K562 (cell line): ENCODE measurements at regions not wholly inside any gene's neighbourhood (a gene's known extent, or its start where the extent isn't known, plus 50 kb on each side); places are given as distances from the start of the nearest gene placed in this dataset.
A peak's percentile ranks its signal among the peaks of the same experiment; 100 is the strongest.

ENCODE experiments used
- CEBPG ChIP-seq, 3 experiments: fragments of 200-800 bp in 1 of 3; sonication (Bioruptor generic) in 1 of 3; sonication (generic) in 1 of 3; formaldehyde crosslinking in 1 of 3; IDR thresholded peaks in 2 of 3; conservative IDR thresholded peaks in 1 of 3; 2 replicates each; pipeline versions ENCODE4 v1.6.1 to v1.8.0; 2016 to 2022; ENCODE audit warnings: missing compliant biosample characterization in 2 of 3, missing genetic modification characterization in 2 of 3, mild to moderate bottlenecking in 1 of 3, missing genetic modification reagents in 1 of 3
- HNRNPK ChIP-seq: fragments of 200-400 bp; formaldehyde crosslinking; IDR thresholded peaks from one replicate; pipeline ENCODE4 v1.6.1; 2018; ENCODE audit warnings: mild to moderate bottlenecking, low read depth, low read length; ENCODE audit not compliant: poor library complexity, severe bottlenecking
- MTA1 ChIP-seq: fragments of 450-650 bp; IDR thresholded peaks from 2 replicates; pipeline ENCODE4 v1.6.1; 2017; ENCODE audit warnings: borderline replicate concordance
- NFIC ChIP-seq: fragments of 450-650 bp; IDR thresholded peaks from 2 replicates; pipeline ENCODE4 v1.6.1; 2017; ENCODE audit warnings: mild to moderate bottlenecking, inconsistent platforms
- PHF20 ChIP-seq: fragments of 450-650 bp; IDR thresholded peaks from 2 replicates; pipeline ENCODE4 v1.6.1; 2018; ENCODE audit not compliant: partially characterized antibody
- SMARCA5 ChIP-seq: fragments of 450-650 bp; IDR thresholded peaks from 2 replicates; pipeline ENCODE4 v1.6.1; 2016
- STAT5B ChIP-seq: fragments of 250-450 bp; sonication (Bioruptor Pico); IDR thresholded peaks from 2 replicates; pipeline ENCODE4 v1.8.0; 2021; ENCODE audit warnings: mild to moderate bottlenecking, inconsistent platforms
- THRAP3 ChIP-seq: fragments of 450-650 bp; IDR thresholded peaks from 2 replicates; pipeline ENCODE4 v1.6.1; 2016; ENCODE audit warnings: mild to moderate bottlenecking, inconsistent platforms, borderline replicate concordance
- TF ChIP-seq, protein P1 (sequence below), 2 experiments: fragments of 150-350 bp in 1 of 2; IDR thresholded peaks; 2 replicates each; pipeline ENCODE4 v1.6.1; 2012 to 2016; ENCODE audit warnings: low read depth in 2 of 2, low read length in 2 of 2, mild to moderate bottlenecking in 1 of 2, moderate library complexity in 1 of 2
- TF ChIP-seq, protein P2 (sequence below): sonication (generic); IDR thresholded peaks from 2 replicates; pipeline ENCODE4 v1.6.1; 2016
- TF ChIP-seq, protein P3 (sequence below), 3 experiments: fragments of 200-800 bp in 1 of 3; fragments of 250-450 bp in 1 of 3; fragments of 450-650 bp in 1 of 3; sonication (Bioruptor Pico) in 1 of 3; sonication (Bioruptor generic) in 1 of 3; formaldehyde crosslinking in 1 of 3; IDR thresholded peaks; 2 replicates each; pipeline versions ENCODE4 v1.6.1 to v1.8.0; 2016 to 2022; ENCODE audit warnings: mild to moderate bottlenecking in 2 of 3, missing genetic modification characterization in 2 of 3, missing compliant biosample characterization in 1 of 3, moderate library complexity in 1 of 3
- TF ChIP-seq, protein P4 (sequence below): sonication (generic); formaldehyde crosslinking; IDR thresholded peaks from 2 replicates; pipeline ENCODE4 v1.9.0; 2022; ENCODE audit warnings: mild to moderate bottlenecking, missing genetic modification reagents
- TF ChIP-seq, protein P5 (sequence below): sonication (generic); formaldehyde crosslinking; IDR thresholded peaks from 2 replicates; pipeline ENCODE4 v1.8.1; 2023; ENCODE audit warnings: missing genetic modification reagents, mild to moderate bottlenecking, borderline replicate concordance

DNA sequence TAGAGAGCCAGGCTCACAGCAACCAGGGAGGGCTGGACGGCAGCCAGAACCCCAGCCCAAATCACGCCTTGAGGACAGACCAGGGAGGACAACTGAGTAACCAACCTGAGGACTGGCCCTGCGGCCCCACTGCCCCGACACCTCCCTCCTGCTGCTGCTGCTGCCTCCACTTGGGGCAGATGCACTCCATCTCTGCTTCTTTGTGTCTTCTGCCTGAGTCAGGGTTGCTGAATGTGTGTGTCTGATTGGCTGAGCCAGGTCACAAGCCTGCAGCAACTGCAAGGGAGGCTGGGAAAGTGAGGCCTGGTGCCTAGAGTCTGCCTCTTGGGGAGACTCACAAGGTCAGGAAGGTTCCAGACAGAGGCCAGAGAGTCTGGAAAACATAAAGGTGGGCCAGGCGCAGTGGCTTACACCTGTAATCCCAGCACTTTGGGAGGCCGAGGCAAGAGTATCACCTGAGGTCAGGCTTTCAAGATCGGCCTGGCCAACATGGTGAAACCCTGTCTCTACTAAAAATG, 83.4 kb downstream of the ZFP36L2 start (continued):
- TF ChIP-seq NFIC (peak; percentile 47), HNRNPK (no peak), SMARCA5 (no peak), PHF20 (peak; percentile 60), STAT5B (no peak), MTA1 (no peak), CEBPG (CRISPR knock-in tag; IDR thresholded peaks at IDR 0.05) (no peak), CEBPG (tag; conservative IDR thresholded peaks at IDR 0.05 in 1 of 2, IDR thresholded peaks at IDR 0.05 in 1 of 2) (no peak), THRAP3 (no peak)
- TF ChIP-seq, protein P1, sequence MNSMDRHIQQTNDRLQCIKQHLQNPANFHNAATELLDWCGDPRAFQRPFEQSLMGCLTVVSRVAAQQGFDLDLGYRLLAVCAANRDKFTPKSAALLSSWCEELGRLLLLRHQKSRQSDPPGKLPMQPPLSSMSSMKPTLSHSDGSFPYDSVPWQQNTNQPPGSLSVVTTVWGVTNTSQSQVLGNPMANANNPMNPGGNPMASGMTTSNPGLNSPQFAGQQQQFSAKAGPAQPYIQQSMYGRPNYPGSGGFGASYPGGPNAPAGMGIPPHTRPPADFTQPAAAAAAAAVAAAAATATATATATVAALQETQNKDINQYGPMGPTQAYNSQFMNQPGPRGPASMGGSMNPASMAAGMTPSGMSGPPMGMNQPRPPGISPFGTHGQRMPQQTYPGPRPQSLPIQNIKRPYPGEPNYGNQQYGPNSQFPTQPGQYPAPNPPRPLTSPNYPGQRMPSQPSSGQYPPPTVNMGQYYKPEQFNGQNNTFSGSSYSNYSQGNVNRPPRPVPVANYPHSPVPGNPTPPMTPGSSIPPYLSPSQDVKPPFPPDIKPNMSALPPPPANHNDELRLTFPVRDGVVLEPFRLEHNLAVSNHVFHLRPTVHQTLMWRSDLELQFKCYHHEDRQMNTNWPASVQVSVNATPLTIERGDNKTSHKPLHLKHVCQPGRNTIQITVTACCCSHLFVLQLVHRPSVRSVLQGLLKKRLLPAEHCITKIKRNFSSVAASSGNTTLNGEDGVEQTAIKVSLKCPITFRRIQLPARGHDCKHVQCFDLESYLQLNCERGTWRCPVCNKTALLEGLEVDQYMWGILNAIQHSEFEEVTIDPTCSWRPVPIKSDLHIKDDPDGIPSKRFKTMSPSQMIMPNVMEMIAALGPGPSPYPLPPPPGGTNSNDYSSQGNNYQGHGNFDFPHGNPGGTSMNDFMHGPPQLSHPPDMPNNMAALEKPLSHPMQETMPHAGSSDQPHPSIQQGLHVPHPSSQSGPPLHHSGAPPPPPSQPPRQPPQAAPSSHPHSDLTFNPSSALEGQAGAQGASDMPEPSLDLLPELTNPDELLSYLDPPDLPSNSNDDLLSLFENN (IDR thresholded peaks at IDR 0.05; ENCODE audit: low read depth in 2 of 2, low read length in 2 of 2) = no peak
- TF ChIP-seq, protein P2, sequence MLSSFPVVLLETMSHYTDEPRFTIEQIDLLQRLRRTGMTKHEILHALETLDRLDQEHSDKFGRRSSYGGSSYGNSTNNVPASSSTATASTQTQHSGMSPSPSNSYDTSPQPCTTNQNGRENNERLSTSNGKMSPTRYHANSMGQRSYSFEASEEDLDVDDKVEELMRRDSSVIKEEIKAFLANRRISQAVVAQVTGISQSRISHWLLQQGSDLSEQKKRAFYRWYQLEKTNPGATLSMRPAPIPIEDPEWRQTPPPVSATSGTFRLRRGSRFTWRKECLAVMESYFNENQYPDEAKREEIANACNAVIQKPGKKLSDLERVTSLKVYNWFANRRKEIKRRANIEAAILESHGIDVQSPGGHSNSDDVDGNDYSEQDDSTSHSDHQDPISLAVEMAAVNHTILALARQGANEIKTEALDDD = no peak
- TF ChIP-seq, protein P3, sequence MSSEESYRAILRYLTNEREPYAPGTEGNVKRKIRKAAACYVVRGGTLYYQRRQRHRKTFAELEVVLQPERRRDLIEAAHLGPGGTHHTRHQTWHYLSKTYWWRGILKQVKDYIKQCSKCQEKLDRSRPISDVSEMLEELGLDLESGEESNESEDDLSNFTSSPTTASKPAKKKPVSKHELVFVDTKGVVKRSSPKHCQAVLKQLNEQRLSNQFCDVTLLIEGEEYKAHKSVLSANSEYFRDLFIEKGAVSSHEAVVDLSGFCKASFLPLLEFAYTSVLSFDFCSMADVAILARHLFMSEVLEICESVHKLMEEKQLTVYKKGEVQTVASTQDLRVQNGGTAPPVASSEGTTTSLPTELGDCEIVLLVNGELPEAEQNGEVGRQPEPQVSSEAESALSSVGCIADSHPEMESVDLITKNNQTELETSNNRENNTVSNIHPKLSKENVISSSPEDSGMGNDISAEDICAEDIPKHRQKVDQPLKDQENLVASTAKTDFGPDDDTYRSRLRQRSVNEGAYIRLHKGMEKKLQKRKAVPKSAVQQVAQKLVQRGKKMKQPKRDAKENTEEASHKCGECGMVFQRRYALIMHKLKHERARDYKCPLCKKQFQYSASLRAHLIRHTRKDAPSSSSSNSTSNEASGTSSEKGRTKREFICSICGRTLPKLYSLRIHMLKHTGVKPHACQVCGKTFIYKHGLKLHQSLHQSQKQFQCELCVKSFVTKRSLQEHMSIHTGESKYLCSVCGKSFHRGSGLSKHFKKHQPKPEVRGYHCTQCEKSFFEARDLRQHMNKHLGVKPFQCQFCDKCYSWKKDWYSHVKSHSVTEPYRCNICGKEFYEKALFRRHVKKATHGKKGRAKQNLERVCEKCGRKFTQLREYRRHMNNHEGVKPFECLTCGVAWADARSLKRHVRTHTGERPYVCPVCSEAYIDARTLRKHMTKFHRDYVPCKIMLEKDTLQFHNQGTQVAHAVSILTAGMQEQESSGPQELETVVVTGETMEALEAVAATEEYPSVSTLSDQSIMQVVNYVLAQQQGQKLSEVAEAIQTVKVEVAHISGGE (CRISPR knock-in tag; IDR thresholded peaks at IDR 0.05) = no peak
- TF ChIP-seq, protein P4, sequence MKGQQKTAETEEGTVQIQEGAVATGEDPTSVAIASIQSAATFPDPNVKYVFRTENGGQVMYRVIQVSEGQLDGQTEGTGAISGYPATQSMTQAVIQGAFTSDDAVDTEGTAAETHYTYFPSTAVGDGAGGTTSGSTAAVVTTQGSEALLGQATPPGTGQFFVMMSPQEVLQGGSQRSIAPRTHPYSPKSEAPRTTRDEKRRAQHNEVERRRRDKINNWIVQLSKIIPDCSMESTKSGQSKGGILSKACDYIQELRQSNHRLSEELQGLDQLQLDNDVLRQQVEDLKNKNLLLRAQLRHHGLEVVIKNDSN = peak; percentile 95
- TF ChIP-seq, protein P5, sequence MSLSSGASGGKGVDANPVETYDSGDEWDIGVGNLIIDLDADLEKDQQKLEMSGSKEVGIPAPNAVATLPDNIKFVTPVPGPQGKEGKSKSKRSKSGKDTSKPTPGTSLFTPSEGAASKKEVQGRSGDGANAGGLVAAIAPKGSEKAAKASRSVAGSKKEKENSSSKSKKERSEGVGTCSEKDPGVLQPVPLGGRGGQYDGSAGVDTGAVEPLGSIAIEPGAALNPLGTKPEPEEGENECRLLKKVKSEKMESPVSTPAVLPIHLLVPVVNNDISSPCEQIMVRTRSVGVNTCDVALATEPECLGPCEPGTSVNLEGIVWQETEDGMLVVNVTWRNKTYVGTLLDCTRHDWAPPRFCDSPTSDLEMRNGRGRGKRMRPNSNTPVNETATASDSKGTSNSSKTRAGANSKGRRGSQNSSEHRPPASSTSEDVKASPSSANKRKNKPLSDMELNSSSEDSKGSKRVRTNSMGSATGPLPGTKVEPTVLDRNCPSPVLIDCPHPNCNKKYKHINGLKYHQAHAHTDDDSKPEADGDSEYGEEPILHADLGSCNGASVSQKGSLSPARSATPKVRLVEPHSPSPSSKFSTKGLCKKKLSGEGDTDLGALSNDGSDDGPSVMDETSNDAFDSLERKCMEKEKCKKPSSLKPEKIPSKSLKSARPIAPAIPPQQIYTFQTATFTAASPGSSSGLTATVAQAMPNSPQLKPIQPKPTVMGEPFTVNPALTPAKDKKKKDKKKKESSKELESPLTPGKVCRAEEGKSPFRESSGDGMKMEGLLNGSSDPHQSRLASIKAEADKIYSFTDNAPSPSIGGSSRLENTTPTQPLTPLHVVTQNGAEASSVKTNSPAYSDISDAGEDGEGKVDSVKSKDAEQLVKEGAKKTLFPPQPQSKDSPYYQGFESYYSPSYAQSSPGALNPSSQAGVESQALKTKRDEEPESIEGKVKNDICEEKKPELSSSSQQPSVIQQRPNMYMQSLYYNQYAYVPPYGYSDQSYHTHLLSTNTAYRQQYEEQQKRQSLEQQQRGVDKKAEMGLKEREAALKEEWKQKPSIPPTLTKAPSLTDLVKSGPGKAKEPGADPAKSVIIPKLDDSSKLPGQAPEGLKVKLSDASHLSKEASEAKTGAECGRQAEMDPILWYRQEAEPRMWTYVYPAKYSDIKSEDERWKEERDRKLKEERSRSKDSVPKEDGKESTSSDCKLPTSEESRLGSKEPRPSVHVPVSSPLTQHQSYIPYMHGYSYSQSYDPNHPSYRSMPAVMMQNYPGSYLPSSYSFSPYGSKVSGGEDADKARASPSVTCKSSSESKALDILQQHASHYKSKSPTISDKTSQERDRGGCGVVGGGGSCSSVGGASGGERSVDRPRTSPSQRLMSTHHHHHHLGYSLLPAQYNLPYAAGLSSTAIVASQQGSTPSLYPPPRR (CRISPR knock-in tag) = no peak
